ENCODE measurements at regions not wholly inside any gene's neighbourhood (a gene's known extent, or its start where the extent isn't known, plus 50 kb on each side); places are given as distances from the start of the nearest gene placed in this dataset.

- FAIRE-seq (no peak), DNase-seq (ENCODE audit: low read depth in 1 of 2, low spot score in 2 of 2) (no peak)
- Histone ChIP-seq H4K91ac (replicated peaks; ENCODE audit: insufficient read length, low read length) (no peak overlapping the region), H3K4ac (replicated peaks; ENCODE audit: insufficient read length, low read depth, low read length) (no peak overlapping the region), H3K79me1 (ENCODE audit: low read depth, low read length) (no peaks in the 10 kb centered on the region), H3K23ac (ENCODE audit: insufficient read length) (no peak overlapping the region), H3K4me2 (ENCODE audit: insufficient read depth in 1 of 2, low read depth in 2 of 2, low read length in 2 of 2) (no peak overlapping the region), H3K27me3 (replicated peaks in 1 of 4; ENCODE audit: control insufficient read depth in 3 of 4, extremely low read depth in 1 of 4, insufficient read depth in 3 of 4, low read length in 3 of 4) (no peaks in the 10 kb centered on the region), H3K27ac (ENCODE audit: low read depth, low read length) (no peak overlapping the region), H3K23me2 (ENCODE audit: low read depth, low read length) (no peaks in the 10 kb centered on the region), H3K14ac (ENCODE audit: insufficient read length) (no peak overlapping the region), H2AK5ac (ENCODE audit: low read depth, low read length) (no peak overlapping the region), H2BK15ac (ENCODE audit: low read length) (no peak overlapping the region), H3K18ac (ENCODE audit: extremely low read depth, low read length) (no peak overlapping the region), H4K20me1 (replicated peaks in 1 of 2; ENCODE audit: control insufficient read depth in 1 of 2, insufficient read depth in 2 of 2, low read length in 2 of 2) (no peaks in the 10 kb centered on the region), H2BK20ac (ENCODE audit: low read length) (no peak overlapping the region), H3K79me2 (ENCODE audit: control insufficient read depth in 1 of 2, insufficient read depth in 2 of 2, low read length in 2 of 2) (no peaks in the 10 kb centered on the region), H3K9me3 (ENCODE audit: insufficient read depth in 2 of 2, low read depth in 1 of 2, low read length in 1 of 2) (no peaks in the 10 kb centered on the region), H3K4me1 (replicated peaks in 1 of 4; ENCODE audit: control insufficient read depth in 3 of 4, insufficient read depth in 4 of 4, low read length in 3 of 4) (no peaks in the 10 kb centered on the region), H3K9ac (replicated peaks in 1 of 4; ENCODE audit: extremely low read depth in 1 of 4, low read depth in 3 of 4, low read length in 3 of 4) (no peak overlapping the region), H3K4me3 (ENCODE audit: extremely low read depth in 1 of 4, insufficient read depth in 2 of 4, low read depth in 3 of 4, low read length in 4 of 4) (no peak overlapping the region), H2AFZ (ENCODE audit: low read length) (no peak overlapping the region), H3K36me3 (ENCODE audit: control insufficient read depth in 2 of 4, insufficient read depth in 4 of 4, low read length in 3 of 4) (no peaks in the 10 kb centered on the region), H4K5ac (ENCODE audit: insufficient read length, low read depth, low read length) (no peak overlapping the region), H2BK5ac (ENCODE audit: low read depth, low read length) (no peak overlapping the region), H2BK12ac (ENCODE audit: low read depth, low read length) (no peak overlapping the region), H4K8ac (ENCODE audit: extremely low read depth, insufficient read depth, low read length) (no peak overlapping the region), H2BK120ac (replicated peaks; ENCODE audit: low read depth, low read length) (no peak overlapping the region), H3K56ac (replicated peaks; ENCODE audit: insufficient read length, low read depth, low read length) (no peak overlapping the region)
- CTCF ChIA-PET (ENCODE audit: partially characterized antibody): interaction anchor here (0.5 to 4.1 kb wide), 4 partner anchors 10 to 137 kb away, joined by 3 to 18 read pairs (median 4); no protein-coding TSS in a partner anchor
- POLR2A ChIA-PET (ENCODE audit: partially characterized antibody): no interaction called here
- 92% methylated on average over 6 of the region's 6 CpGs; no CpG with 5 or more reads in 1 of the 2 experiments for whole genome bisulfite sequencing, 2 experiments (ENCODE audit: extremely low coverage in 1 of 2, insufficient coverage in 1 of 2, insufficient read length in 1 of 2, insufficient replicate concordance in 2 of 2, low coverage in 1 of 2, low lambda C conversion rate in 2 of 2, missing lambda C conversion rate in 1 of 2)
- TF ChIP-seq RFX5 (IDR thresholded peaks at IDR 0.05; ENCODE audit: borderline replicate concordance, low read depth, low read length) (no peak), SUZ12 (IDR thresholded peaks at IDR 0.05; ENCODE audit: low read length) (no peak), CTCF (IDR thresholded peaks at IDR 0.05; ENCODE audit: control extremely low read depth in 1 of 3, insufficient read depth in 1 of 3, low read depth in 1 of 3, low read length in 3 of 3) (no peak), RXRA (IDR thresholded peaks at IDR 0.05; ENCODE audit: insufficient read depth, low read depth, low read length) (no peak), SIX5 (IDR thresholded peaks at IDR 0.05; ENCODE audit: low read depth, low read length) (no peak), E2F6 (IDR thresholded peaks at IDR 0.05) (no peak), GABPA (IDR thresholded peaks at IDR 0.05; ENCODE audit: borderline replicate concordance, insufficient read depth, low read length) (no peak), CEBPB (IDR thresholded peaks at IDR 0.05; ENCODE audit: low read depth, low read length) (no peak), SAP30 (IDR thresholded peaks at IDR 0.05; ENCODE audit: insufficient read depth, insufficient replicate concordance, low read length) (no peak), POLR2A (IDR thresholded peaks at IDR 0.05; ENCODE audit: control extremely low read depth in 1 of 2, low read depth in 2 of 2, low read length in 2 of 2) (no peak), JUN (IDR thresholded peaks at IDR 0.05; ENCODE audit: low read depth, low read length) (no peak), POLR2AphosphoS5 (IDR thresholded peaks at IDR 0.05; ENCODE audit: low read depth, low read length) (no peak)
Observed at GRCh38 chr5:38655691-38656090, 99.2 kb upstream of the LIFR start.

Measured in H1 (cell line).